ENCODE measurements at regions not wholly inside any gene's neighbourhood (a gene's known extent, or its start where the extent isn't known, plus 50 kb on each side); places are given as distances from the start of the nearest gene placed in this dataset.

DNA sequence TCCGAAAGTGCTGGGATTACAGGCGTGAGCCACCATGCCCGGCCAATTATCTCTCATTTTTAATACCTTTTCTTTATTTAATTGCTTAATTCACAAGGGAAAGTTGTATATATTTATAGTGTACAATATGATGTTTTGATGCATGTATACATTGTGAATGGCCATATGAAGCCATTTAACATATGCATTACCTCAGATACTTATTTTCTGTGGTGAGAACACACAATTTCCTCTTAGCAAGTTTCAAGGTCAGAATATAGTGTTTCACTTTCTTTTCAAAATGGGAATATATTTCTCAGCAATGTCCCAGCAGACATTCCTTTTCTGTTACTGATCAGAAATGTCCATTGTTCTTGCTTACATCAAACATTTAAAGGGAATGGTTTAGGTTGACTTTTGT lies 1596.3 kb downstream of the MAT2B start:
- ATAC-seq: no peak
- H3K36me3 Mint-ChIP-seq (ENCODE audit: low read depth): no peaks in the 10 kb centered on the region
- H3K27ac Mint-ChIP-seq: no peak overlapping the region
- no peak for DNase-seq
- no peak overlapping the region for H3K4me3 Mint-ChIP-seq
- H3K4me1 Mint-ChIP-seq (ENCODE audit: low read depth): no peaks in the 10 kb centered on the region
- ChIA-PET CTCF (no interaction called here), POLR2A (no interaction called here)
- H3K9me3 Mint-ChIP-seq (ENCODE audit: insufficient read depth): peaks cover 12% of the 10 kb centered on the region
- H3K27me3 Mint-ChIP-seq (ENCODE audit: low read depth): no peaks in the 10 kb centered on the region

DNA sequence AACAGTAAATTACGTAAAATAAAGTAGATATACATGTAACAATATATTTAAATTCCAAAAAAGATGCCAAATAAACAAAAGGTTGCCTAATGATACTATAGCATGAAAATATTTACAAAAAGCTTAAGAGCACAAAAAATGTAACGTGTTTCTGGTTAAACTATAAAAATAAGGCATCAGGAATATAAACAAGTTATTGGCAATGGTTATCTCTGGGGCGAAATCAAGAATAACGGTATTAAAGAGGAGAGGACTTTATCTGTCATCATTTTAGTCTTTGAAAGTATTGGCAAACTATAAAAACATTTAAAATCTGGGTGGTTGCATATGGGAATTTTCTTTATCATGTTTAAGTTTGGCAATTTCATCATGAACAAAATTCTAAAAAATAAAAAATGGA lies 1599.2 kb downstream of the MAT2B start:
- Mint-ChIP-seq H3K9me3 (ENCODE audit: insufficient read depth) (peaks cover 3% of the 10 kb centered on the region), H3K27me3 (ENCODE audit: low read depth) (no peaks in the 10 kb centered on the region), H3K27ac (no peak overlapping the region), H3K4me3 (no peak overlapping the region), H3K36me3 (ENCODE audit: low read depth) (no peaks in the 10 kb centered on the region), H3K4me1 (ENCODE audit: low read depth) (no peaks in the 10 kb centered on the region)
- DNase-seq (no peak), ATAC-seq (no peak)
- POLR2A ChIA-PET: no interaction called here
- CTCF ChIA-PET: no interaction called here

DNA sequence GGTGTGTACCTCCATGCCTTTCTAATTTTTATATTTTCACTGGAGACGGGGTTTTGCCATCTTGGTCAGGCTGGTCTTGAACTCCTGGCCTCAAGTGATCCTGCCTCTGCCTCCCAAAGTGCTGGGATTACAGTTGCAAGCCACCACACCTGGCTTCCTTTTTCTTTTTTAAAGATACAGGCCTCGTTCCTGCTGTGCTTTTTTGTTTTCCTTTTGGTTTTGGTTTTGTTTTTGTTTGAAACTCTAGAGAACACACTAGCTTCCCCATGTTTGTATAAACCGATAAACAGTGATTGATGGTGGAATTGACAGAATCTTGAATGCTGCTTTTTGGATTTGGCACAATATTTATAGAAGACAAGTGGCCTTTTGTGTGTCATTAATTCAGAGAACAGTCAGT lies 1603.4 kb downstream of the MAT2B start:
- ChIA-PET POLR2A (no interaction called here), CTCF (no interaction called here)
- Mint-ChIP-seq H3K9me3 (ENCODE audit: insufficient read depth) (peaks cover 4% of the 10 kb centered on the region), H3K27me3 (ENCODE audit: low read depth) (no peaks in the 10 kb centered on the region), H3K4me3 (no peak overlapping the region), H3K36me3 (ENCODE audit: low read depth) (no peaks in the 10 kb centered on the region), H3K27ac (no peak overlapping the region), H3K4me1 (ENCODE audit: low read depth) (no peaks in the 10 kb centered on the region)
- ATAC-seq: no peak
- no peak for DNase-seq

DNA sequence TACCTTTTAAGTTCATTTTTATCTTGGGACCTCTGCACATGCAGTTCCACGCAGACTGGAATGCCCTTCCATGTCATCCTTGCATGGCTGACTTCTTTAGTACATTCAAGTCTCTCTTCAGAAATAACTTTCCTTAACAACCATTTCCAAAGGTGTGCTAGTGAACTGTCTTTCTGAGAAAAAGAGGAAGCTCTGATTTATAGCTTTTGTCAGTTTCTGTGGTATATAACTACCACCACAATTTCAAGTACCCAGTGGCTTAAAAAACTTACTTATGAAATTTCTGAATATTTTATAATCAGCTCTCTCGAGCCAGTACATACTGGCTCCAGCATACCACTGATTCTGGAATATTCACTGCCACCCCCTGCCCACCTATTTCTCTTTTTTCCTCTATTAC lies 1613.8 kb downstream of the MAT2B start:
- ATAC-seq: no peak
- CTCF ChIA-PET: no interaction called here
- POLR2A ChIA-PET: no interaction called here
- H3K4me1 Mint-ChIP-seq (ENCODE audit: low read depth): no peaks in the 10 kb centered on the region
- H3K4me3 Mint-ChIP-seq: no peak overlapping the region
- H3K9me3 Mint-ChIP-seq (ENCODE audit: insufficient read depth): no peaks in the 10 kb centered on the region
- DNase-seq: no peak
- no peak overlapping the region for H3K27ac Mint-ChIP-seq
- H3K27me3 Mint-ChIP-seq (ENCODE audit: low read depth): no peaks in the 10 kb centered on the region
- H3K36me3 Mint-ChIP-seq (ENCODE audit: low read depth): no peaks in the 10 kb centered on the region

DNA sequence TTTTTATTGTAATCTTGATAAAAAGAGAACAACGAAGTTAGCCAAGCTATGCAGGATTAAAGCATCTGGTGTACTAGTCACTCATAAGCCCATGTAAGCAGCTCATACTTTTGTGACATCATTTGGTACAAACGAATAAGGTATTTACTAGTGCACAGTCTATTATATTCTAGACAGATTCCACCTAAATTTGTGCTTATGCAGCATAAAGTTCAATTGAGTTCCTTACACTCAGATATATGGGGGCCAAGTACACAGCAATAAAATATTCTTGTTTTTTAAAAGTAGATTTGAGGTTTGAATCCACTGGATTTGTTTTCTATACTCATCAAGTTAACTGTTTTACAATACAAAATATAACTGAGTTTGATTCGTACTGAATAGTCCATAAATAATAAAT lies 1621.2 kb downstream of the MAT2B start:
- no peak overlapping the region for H3K27ac Mint-ChIP-seq

DNA sequence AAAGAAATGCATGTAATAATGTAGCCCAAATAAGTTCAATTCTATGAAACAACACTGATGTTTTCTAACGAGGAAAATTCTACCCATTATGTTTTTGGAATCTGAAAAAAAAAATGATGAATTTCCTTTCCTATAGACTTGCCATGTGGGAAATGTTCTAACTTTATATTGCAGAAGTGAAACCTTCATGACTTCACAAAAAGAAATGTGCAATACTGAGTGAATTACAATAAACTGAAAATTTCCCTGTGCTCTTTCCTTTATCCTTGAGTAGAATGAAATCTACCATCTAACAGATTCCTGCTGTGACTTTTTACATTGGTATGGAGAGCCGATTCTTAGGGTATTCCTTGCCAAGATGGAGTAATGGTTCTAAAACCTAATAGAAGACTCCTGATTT lies 1622.5 kb downstream of the MAT2B start:
- no peaks in the 10 kb centered on the region for H3K27me3 Mint-ChIP-seq (ENCODE audit: low read depth)
- no peaks in the 10 kb centered on the region for H3K36me3 Mint-ChIP-seq (ENCODE audit: low read depth)
- DNase-seq (no peak), ATAC-seq (no peak)
- no peaks in the 10 kb centered on the region for H3K4me1 Mint-ChIP-seq (ENCODE audit: low read depth)
- POLR2A ChIA-PET: no interaction called here
- no peaks in the 10 kb centered on the region for H3K9me3 Mint-ChIP-seq (ENCODE audit: insufficient read depth)
- no peak overlapping the region for H3K27ac Mint-ChIP-seq
- CTCF ChIA-PET: no interaction called here
- no peak overlapping the region for H3K4me3 Mint-ChIP-seq

More for the DNA sequence above, 1621.2 kb downstream of the MAT2B start:
- ChIA-PET POLR2A (no interaction called here), CTCF (no interaction called here)
- no peak for DNase-seq
- ATAC-seq: no peak
- no peak overlapping the region for H3K4me3 Mint-ChIP-seq
- H3K36me3 Mint-ChIP-seq (ENCODE audit: low read depth): no peaks in the 10 kb centered on the region
- H3K9me3 Mint-ChIP-seq (ENCODE audit: insufficient read depth): no peaks in the 10 kb centered on the region
- no peaks in the 10 kb centered on the region for H3K4me1 Mint-ChIP-seq (ENCODE audit: low read depth)
- no peaks in the 10 kb centered on the region for H3K27me3 Mint-ChIP-seq (ENCODE audit: low read depth)

DNA sequence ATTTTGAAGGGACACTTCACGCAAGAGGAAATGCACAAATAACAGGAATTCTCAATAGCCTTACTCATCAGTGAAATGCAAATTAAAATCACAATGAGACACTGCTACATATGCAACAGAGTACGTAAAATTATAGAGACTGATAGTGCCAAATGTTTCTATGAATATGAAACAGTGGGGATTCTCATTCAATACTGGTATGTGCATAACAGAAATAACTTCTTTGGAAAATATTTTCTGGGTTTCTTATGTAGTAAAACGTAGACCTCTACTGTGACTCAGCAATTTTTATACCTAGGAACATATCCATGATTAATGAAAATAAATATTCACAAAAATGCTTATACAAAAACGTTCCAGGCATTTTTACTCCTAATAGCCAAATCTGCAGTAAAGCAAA lies 1625.2 kb downstream of the MAT2B start:
- Mint-ChIP-seq H3K4me3 (no peak overlapping the region), H3K9me3 (ENCODE audit: insufficient read depth) (no peaks in the 10 kb centered on the region), H3K4me1 (ENCODE audit: low read depth) (no peaks in the 10 kb centered on the region), H3K27me3 (ENCODE audit: low read depth) (no peaks in the 10 kb centered on the region), H3K27ac (no peak overlapping the region), H3K36me3 (ENCODE audit: low read depth) (no peaks in the 10 kb centered on the region)
- DNase-seq: no peak
- no peak for ATAC-seq
- POLR2A ChIA-PET: no interaction called here
- CTCF ChIA-PET: interaction anchor here (0.6 kb wide), 1 partner anchor 377 kb away, joined by 3 read pairs; no protein-coding TSS in a partner anchor

DNA sequence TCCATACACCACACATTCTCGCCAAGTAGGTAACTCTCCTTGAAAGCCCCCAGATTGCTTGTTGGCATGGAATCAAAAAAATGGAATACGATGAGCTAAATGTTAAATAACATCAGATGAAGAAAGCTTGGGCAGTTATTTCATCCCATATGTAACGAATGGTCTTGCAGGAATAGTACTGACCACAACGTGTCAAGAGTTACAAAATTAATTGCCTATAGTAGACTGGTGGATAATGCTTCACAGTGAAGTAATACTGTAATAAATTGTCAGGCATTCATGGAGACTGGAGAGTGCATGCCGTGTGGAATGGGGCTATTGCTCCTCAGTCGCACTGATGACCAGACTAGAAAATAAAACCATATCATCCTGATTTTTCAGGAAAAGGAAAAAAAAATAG lies 1628.7 kb downstream of the MAT2B start:
- DNase-seq (no peak), ATAC-seq (no peak)
- no peaks in the 10 kb centered on the region for H3K36me3 Mint-ChIP-seq (ENCODE audit: low read depth)
- no peak overlapping the region for H3K4me3 Mint-ChIP-seq
- CTCF ChIA-PET: no interaction called here
- H3K27ac Mint-ChIP-seq: no peak overlapping the region
- no peaks in the 10 kb centered on the region for H3K9me3 Mint-ChIP-seq (ENCODE audit: insufficient read depth)
- no peaks in the 10 kb centered on the region for H3K4me1 Mint-ChIP-seq (ENCODE audit: low read depth)
- H3K27me3 Mint-ChIP-seq (ENCODE audit: low read depth): no peaks in the 10 kb centered on the region
- POLR2A ChIA-PET: no interaction called here

DNA sequence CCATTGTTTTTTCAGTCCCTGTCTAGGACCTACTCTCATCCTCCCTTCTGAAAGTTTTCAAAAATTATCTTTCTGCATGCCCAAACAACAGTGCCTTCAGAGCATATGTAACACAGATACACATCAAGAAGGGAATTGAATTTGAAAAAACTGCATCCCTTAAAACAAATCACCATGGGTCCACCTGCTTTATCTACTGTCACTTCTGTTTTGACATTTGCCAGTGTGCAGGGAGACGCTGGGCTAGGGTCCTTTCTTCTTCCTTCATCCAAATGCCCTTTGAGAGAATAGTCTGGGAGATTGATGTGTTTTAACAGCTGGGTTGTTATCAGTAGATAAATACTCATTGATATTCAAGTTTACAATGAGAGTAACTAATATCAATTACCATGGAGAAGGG lies 1630.1 kb downstream of the MAT2B start:
- ATAC-seq: no peak
- no peak overlapping the region for H3K27ac Mint-ChIP-seq
- no peaks in the 10 kb centered on the region for H3K27me3 Mint-ChIP-seq (ENCODE audit: low read depth)
- H3K9me3 Mint-ChIP-seq (ENCODE audit: insufficient read depth): no peaks in the 10 kb centered on the region
- no peaks in the 10 kb centered on the region for H3K4me1 Mint-ChIP-seq (ENCODE audit: low read depth)
- CTCF ChIA-PET: no interaction called here
- no peak for DNase-seq
- H3K36me3 Mint-ChIP-seq (ENCODE audit: low read depth): no peaks in the 10 kb centered on the region
- POLR2A ChIA-PET: no interaction called here
- H3K4me3 Mint-ChIP-seq: no peak overlapping the region

DNA sequence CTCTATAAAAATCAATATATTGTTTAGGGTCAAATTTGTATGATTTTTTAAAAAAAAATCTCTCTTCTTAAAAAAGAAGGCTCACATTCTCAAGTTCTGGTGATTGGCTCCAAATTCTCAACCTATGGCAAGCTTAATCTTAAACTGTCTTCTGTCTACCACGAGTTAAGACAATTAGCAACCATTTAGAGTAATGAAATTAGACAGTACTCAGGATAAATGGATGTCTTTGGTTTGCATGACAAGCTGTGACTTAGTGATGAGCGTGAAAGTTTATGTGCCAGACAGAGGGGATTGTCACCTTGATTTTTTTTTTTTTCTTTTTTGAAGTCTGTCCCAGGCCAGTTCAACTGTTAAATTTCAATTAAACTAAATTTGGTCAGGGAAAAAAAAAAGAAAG lies 1632.3 kb downstream of the MAT2B start:
- no peak for DNase-seq
- no peaks in the 10 kb centered on the region for H3K36me3 Mint-ChIP-seq (ENCODE audit: low read depth)
- ChIA-PET CTCF (no interaction called here), POLR2A (no interaction called here)
- H3K27ac Mint-ChIP-seq: no peak overlapping the region
- H3K4me3 Mint-ChIP-seq: no peak overlapping the region
- H3K4me1 Mint-ChIP-seq (ENCODE audit: low read depth): no peaks in the 10 kb centered on the region
- H3K9me3 Mint-ChIP-seq (ENCODE audit: insufficient read depth): no peaks in the 10 kb centered on the region
- ATAC-seq: no peak
- H3K27me3 Mint-ChIP-seq (ENCODE audit: low read depth): no peaks in the 10 kb centered on the region

DNA sequence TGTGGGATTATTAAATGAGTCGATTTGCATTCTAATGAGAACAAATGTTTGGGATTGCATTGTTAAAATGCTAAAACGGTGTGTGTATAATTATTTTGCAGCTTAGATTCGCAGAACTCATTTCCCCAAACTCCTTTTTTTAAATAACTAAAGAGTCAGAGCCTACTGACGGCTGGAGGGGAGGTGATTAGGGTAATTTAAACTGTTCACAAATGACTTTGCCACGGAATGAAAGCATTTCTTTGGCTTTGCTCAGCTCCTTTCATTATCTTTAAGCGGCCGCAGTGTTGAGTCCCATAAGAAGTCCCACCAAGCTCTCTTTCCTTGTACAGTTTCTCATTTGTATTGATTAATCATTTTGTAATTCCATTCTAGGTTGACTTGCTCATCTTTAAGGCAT lies 1632.8 kb downstream of the MAT2B start:
- Mint-ChIP-seq H3K27ac (no peak overlapping the region), H3K27me3 (ENCODE audit: low read depth) (no peaks in the 10 kb centered on the region), H3K9me3 (ENCODE audit: insufficient read depth) (no peaks in the 10 kb centered on the region), H3K36me3 (ENCODE audit: low read depth) (no peaks in the 10 kb centered on the region), H3K4me1 (ENCODE audit: low read depth) (no peaks in the 10 kb centered on the region), H3K4me3 (no peak overlapping the region)
- ChIA-PET POLR2A (no interaction called here), CTCF (no interaction called here)
- DNase-seq (no peak), ATAC-seq (no peak)

DNA sequence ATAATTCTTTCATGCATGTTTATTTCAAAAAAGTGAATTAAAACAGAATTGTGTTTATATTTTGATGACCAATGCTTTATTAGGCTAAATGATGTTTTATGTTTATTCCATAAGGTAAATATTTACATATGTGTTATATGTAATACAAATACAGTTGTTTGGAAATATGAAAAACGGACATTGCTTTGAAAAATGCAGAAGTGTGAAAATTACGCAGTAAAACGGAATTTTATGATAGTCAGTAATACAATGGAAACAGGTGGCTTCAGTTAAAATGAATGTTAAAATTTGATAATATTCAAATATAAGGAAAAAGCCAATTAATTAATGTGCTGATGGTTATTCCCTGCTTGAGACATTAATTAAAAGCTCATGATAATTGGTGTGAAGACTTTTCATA lies 1633.8 kb downstream of the MAT2B start:
- no peaks in the 10 kb centered on the region for H3K36me3 Mint-ChIP-seq (ENCODE audit: low read depth)
- ChIA-PET POLR2A (no interaction called here), CTCF (no interaction called here)
- no peak for ATAC-seq
- DNase-seq: no peak
- no peaks in the 10 kb centered on the region for H3K27me3 Mint-ChIP-seq (ENCODE audit: low read depth)
- H3K27ac Mint-ChIP-seq: no peak overlapping the region
- no peak overlapping the region for H3K4me3 Mint-ChIP-seq
- H3K4me1 Mint-ChIP-seq (ENCODE audit: low read depth): no peaks in the 10 kb centered on the region
- no peaks in the 10 kb centered on the region for H3K9me3 Mint-ChIP-seq (ENCODE audit: insufficient read depth)

DNA sequence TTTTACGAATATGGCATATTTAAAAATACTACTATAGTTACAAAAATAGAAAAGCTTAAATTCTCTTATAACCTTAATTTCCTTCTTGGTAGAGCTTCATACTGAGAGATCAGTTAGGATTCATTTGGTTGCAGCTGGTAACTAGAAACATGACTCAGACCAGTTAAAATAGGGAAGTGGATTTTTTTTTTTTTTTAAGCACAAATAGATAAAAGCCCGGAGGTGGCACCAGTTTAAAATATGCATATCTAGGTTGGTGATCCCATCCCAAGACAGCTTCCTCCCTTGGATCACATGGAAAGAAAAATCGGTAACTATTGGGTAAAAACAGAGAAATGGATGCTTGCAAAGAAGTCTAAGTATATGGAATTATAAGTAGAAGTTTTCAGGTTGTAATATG lies 1634.3 kb downstream of the MAT2B start:
- Mint-ChIP-seq H3K27me3 (ENCODE audit: low read depth) (no peaks in the 10 kb centered on the region), H3K9me3 (ENCODE audit: insufficient read depth) (no peaks in the 10 kb centered on the region), H3K27ac (no peak overlapping the region), H3K4me1 (ENCODE audit: low read depth) (no peaks in the 10 kb centered on the region), H3K36me3 (ENCODE audit: low read depth) (no peaks in the 10 kb centered on the region), H3K4me3 (no peak overlapping the region)
- POLR2A ChIA-PET: no interaction called here
- ATAC-seq (no peak), DNase-seq (no peak)
- CTCF ChIA-PET: no interaction called here

DNA sequence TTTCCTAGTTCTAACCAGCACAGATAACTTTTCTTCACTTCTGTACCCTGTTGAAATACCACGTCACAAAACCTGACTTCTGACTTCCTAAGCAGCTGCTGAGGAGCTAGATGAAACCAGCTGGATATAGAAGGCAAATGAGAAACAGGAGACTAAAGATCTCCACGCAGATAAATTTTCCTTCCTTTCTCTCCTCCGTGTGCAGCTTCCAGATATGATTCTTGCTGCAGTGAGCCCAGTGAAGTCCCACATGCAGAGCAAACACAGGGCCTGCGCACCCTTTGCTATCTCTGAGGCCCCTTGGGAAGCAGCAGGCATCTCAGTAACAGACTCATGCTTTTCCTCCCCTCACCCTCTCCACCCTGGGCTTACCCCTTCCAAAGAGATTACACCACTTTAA lies 1638.3 kb downstream of the MAT2B start:
- ChIA-PET CTCF (no interaction called here), POLR2A (no interaction called here)
- peaks cover 5% of the 10 kb centered on the region for H3K9me3 Mint-ChIP-seq (ENCODE audit: insufficient read depth)
- DNase-seq: no peak
- no peak for ATAC-seq
- no peak overlapping the region for H3K27ac Mint-ChIP-seq
- H3K4me1 Mint-ChIP-seq (ENCODE audit: low read depth): no peaks in the 10 kb centered on the region
- no peak overlapping the region for H3K4me3 Mint-ChIP-seq
- no peaks in the 10 kb centered on the region for H3K36me3 Mint-ChIP-seq (ENCODE audit: low read depth)
- no peaks in the 10 kb centered on the region for H3K27me3 Mint-ChIP-seq (ENCODE audit: low read depth)

Measured in activated CD8-positive, alpha-beta T cell treated with anti-CD3 and anti-CD28 coated beads, Interleukin-2, amount 10 ng/mL, durations not matched to agents 7 days and 5 days (primary cell).